ENCODE measurements at regions not wholly inside any gene's neighbourhood (a gene's known extent, or its start where the extent isn't known, plus 50 kb on each side); places are given as distances from the start of the nearest gene placed in this dataset.

DNA sequence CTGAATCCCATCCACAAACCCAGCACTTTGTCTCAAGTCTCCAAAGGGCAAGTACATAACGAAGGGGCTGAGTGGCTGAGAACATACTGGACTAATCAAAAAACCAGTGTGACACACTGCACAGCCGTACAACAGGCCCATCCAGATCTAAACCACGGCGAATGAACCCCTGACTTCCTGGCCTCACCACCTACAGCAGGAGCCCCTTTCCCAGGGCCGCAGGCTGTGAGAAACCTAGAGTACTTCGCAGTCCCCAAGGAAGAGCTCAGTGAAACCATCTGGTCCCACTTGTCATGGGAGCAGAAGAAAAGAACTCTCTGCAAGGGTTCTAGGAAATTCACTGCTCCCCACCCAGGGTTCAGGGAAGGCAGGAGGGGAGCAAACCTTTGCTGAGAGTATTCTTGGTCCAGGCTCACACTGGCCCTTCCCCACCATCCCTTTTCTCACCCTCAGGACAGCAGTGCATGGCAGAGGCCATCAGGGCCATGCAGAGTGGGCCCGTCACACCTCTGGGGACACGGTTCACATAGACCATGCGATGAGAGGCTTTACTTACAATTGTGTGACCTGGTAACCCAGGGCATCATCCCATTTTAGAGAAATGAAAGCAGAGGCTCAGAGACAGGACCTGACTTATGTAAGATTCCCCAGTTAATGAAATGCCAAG is 192.8 kb downstream of the BCL11B start:
- TF ChIP-seq RAD21 (IDR thresholded peaks at IDR 0.05; ENCODE audit: low read depth) (no peak), TEAD4 (IDR thresholded peaks at IDR 0.05) (no peak), EP300 (IDR thresholded peaks at IDR 0.05; ENCODE audit: borderline replicate concordance) (no peak), ZBTB7A (IDR thresholded peaks at IDR 0.05; ENCODE audit: low read depth) (no peak), FOXM1 (IDR thresholded peaks at IDR 0.05; ENCODE audit: borderline replicate concordance, low read depth) (no peak), CEBPB (IDR thresholded peaks at IDR 0.05) (no peak), TCF12 (IDR thresholded peaks at IDR 0.05; ENCODE audit: low read depth) (no peak), CREB1 (IDR thresholded peaks at IDR 0.05; ENCODE audit: low read depth) (no peak), YY1 (IDR thresholded peaks at IDR 0.05; ENCODE audit: low read depth) (no peak), TAF1 (IDR thresholded peaks at IDR 0.05; ENCODE audit: low read depth) (no peak), EGR1 (IDR thresholded peaks at IDR 0.05) (no peak)
- TF ChIP-seq, protein P1, sequence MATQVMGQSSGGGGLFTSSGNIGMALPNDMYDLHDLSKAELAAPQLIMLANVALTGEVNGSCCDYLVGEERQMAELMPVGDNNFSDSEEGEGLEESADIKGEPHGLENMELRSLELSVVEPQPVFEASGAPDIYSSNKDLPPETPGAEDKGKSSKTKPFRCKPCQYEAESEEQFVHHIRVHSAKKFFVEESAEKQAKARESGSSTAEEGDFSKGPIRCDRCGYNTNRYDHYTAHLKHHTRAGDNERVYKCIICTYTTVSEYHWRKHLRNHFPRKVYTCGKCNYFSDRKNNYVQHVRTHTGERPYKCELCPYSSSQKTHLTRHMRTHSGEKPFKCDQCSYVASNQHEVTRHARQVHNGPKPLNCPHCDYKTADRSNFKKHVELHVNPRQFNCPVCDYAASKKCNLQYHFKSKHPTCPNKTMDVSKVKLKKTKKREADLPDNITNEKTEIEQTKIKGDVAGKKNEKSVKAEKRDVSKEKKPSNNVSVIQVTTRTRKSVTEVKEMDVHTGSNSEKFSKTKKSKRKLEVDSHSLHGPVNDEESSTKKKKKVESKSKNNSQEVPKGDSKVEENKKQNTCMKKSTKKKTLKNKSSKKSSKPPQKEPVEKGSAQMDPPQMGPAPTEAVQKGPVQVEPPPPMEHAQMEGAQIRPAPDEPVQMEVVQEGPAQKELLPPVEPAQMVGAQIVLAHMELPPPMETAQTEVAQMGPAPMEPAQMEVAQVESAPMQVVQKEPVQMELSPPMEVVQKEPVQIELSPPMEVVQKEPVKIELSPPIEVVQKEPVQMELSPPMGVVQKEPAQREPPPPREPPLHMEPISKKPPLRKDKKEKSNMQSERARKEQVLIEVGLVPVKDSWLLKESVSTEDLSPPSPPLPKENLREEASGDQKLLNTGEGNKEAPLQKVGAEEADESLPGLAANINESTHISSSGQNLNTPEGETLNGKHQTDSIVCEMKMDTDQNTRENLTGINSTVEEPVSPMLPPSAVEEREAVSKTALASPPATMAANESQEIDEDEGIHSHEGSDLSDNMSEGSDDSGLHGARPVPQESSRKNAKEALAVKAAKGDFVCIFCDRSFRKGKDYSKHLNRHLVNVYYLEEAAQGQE (IDR thresholded peaks at IDR 0.05; ENCODE audit: low read depth) = no peak
- TF ChIP-seq, protein P2, sequence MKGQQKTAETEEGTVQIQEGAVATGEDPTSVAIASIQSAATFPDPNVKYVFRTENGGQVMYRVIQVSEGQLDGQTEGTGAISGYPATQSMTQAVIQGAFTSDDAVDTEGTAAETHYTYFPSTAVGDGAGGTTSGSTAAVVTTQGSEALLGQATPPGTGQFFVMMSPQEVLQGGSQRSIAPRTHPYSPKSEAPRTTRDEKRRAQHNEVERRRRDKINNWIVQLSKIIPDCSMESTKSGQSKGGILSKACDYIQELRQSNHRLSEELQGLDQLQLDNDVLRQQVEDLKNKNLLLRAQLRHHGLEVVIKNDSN (IDR thresholded peaks at IDR 0.05) = no peak
- TF ChIP-seq, protein P3, sequence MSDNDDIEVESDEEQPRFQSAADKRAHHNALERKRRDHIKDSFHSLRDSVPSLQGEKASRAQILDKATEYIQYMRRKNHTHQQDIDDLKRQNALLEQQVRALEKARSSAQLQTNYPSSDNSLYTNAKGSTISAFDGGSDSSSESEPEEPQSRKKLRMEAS (IDR thresholded peaks at IDR 0.05) = no peak

DNA sequence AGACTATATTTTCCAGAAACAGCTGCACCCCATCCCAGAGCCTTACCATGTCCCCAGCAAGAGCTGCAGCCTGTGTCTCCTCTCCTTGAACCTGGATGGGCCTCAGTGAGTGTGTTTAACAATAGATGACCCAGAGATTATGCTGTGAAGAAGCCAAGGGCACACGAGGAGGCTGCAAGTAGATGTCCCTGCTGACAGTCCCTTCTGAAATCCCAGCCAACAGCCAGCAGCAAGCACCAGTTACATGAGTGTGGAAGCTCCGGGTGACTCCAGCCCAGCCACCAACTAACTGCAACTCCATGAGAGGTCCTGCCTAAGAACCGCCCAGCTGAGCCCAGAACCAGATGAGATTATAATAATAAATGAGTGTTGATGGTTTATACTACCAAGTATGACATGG is 191.7 kb downstream of the BCL11B start:
- TF ChIP-seq YY1 (IDR thresholded peaks at IDR 0.05; ENCODE audit: low read depth) = no peak
- no peak for TF ChIP-seq TCF12 (IDR thresholded peaks at IDR 0.05; ENCODE audit: low read depth)
- TF ChIP-seq, protein P1 (IDR thresholded peaks at IDR 0.05; ENCODE audit: low read depth) = no peak
- TF ChIP-seq TAF1 (IDR thresholded peaks at IDR 0.05; ENCODE audit: low read depth) = no peak
- no peak for TF ChIP-seq EP300 (IDR thresholded peaks at IDR 0.05; ENCODE audit: borderline replicate concordance)
- no peak for TF ChIP-seq EGR1 (IDR thresholded peaks at IDR 0.05)
- TF ChIP-seq NFIC (IDR thresholded peaks at IDR 0.05) = no peak
- TF ChIP-seq, protein P3 (IDR thresholded peaks at IDR 0.05) = no peak
- TF ChIP-seq TEAD4 (IDR thresholded peaks at IDR 0.05) = no peak
- no peak for TF ChIP-seq FOXM1 (IDR thresholded peaks at IDR 0.05; ENCODE audit: borderline replicate concordance, low read depth)
- no peak for TF ChIP-seq ZBTB7A (IDR thresholded peaks at IDR 0.05; ENCODE audit: low read depth)
- TF ChIP-seq CREB1 (IDR thresholded peaks at IDR 0.05; ENCODE audit: low read depth) = no peak
- TF ChIP-seq CEBPB (IDR thresholded peaks at IDR 0.05) = no peak
- no peak for TF ChIP-seq RAD21 (IDR thresholded peaks at IDR 0.05; ENCODE audit: low read depth)
- TF ChIP-seq, protein P2 (IDR thresholded peaks at IDR 0.05) = no peak

DNA sequence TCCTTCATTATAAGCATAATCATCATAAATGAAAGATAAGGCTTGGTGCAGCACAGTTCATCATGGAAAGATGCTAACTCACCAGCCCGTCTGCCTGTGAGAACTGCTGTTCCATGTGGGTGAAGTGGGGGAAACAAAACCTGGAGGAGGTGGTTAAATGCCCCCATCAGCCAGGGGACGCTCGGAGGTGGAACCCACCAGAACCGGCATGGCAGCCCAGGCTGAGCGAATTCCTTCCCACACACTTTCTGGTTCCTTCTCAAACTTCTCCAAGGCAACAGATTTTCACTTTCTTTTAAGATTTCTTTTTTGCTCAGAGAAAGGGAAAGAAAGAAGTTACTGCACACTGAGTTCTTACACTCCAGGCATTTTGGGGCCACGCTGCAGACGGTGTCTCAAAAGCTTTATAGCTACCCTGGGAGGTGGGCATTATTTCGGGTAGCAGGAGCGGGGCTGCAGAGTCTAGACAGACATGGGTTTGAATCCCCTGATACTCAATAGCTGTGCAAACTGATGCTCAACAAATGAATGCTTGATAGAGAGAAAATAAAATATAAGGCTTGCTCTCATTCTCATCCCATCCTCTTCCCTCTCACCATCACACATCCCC is 190.7 kb downstream of the BCL11B start:
- no peak for TF ChIP-seq RAD21 (IDR thresholded peaks at IDR 0.05; ENCODE audit: low read depth)
- no peak for TF ChIP-seq CEBPB (IDR thresholded peaks at IDR 0.05)
- TF ChIP-seq, protein P2 (IDR thresholded peaks at IDR 0.05) = no peak
- no peak for TF ChIP-seq ZBTB7A (IDR thresholded peaks at IDR 0.05; ENCODE audit: low read depth)
- TF ChIP-seq, protein P1 (IDR thresholded peaks at IDR 0.05; ENCODE audit: low read depth) = no peak
- no peak for TF ChIP-seq EP300 (IDR thresholded peaks at IDR 0.05; ENCODE audit: borderline replicate concordance)
- no peak for TF ChIP-seq TEAD4 (IDR thresholded peaks at IDR 0.05)
- TF ChIP-seq YY1 (IDR thresholded peaks at IDR 0.05; ENCODE audit: low read depth) = no peak
- TF ChIP-seq TCF12 (IDR thresholded peaks at IDR 0.05; ENCODE audit: low read depth) = no peak
